Adrenal gland (tissue), 5 donors: ENCODE measurements at regions not wholly inside any gene's neighbourhood (a gene's known extent, or its start where the extent isn't known, plus 50 kb on each side); places are given as distances from the start of the nearest gene placed in this dataset.

Experiments used
- POLR2A ChIP-seq, 2 donors: fragments of 450-650 bp; IDR thresholded peaks; one replicate each; pipeline ENCODE4 v1.6.1; 2017; ENCODE audit warnings: antibody characterized with exemption in 2 of 2, mild to moderate bottlenecking in 2 of 2, moderate library complexity in 1 of 2
- TF ChIP-seq, protein P1 (sequence below), 6 experiments: fragments of 450-650 bp in 4 of 6; fragments of 200-600 bp in 2 of 6; sonication (generic) in 1 of 6; IDR thresholded peaks; 1 replicate in 5 of 6; 2 replicates in 1 of 6; pipeline versions ENCODE4 v1.5.1 to v1.8.0; 2016 to 2021; ENCODE audit warnings: antibody characterized with exemption in 6 of 6, mild to moderate bottlenecking in 2 of 6, moderate library complexity in 1 of 6
- donor health status: DM: no; HTN: no; CAD: no.

DNA sequence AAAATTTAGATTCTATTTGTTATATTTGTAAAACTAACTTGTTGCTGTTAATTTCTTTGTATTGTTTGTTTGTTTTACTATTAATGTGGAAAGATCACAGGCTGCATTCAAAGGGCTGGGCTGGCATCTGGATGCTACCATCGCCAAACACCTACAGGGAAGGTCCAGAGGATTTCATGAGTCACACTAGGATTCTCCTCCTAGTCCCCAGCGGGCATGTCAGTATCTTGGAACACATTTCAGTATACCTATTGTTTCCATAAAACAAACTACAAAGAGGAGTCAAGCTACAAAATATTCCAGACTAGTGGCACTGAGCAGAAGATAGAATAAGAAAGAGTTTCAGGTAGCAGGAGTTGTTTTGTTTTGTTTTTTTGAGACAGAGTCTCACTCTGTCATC is 55.3 kb downstream of the NOG start:
- TF ChIP-seq, protein P1, sequence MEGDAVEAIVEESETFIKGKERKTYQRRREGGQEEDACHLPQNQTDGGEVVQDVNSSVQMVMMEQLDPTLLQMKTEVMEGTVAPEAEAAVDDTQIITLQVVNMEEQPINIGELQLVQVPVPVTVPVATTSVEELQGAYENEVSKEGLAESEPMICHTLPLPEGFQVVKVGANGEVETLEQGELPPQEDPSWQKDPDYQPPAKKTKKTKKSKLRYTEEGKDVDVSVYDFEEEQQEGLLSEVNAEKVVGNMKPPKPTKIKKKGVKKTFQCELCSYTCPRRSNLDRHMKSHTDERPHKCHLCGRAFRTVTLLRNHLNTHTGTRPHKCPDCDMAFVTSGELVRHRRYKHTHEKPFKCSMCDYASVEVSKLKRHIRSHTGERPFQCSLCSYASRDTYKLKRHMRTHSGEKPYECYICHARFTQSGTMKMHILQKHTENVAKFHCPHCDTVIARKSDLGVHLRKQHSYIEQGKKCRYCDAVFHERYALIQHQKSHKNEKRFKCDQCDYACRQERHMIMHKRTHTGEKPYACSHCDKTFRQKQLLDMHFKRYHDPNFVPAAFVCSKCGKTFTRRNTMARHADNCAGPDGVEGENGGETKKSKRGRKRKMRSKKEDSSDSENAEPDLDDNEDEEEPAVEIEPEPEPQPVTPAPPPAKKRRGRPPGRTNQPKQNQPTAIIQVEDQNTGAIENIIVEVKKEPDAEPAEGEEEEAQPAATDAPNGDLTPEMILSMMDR (IDR thresholded peaks at IDR 0.05), result no peak
- TF ChIP-seq POLR2A (IDR thresholded peaks at IDR 0.05), result no peak
